ENCODE measurements at regions not wholly inside any gene's neighbourhood (a gene's known extent, or its start where the extent isn't known, plus 50 kb on each side); places are given as distances from the start of the nearest gene placed in this dataset.

- Histone ChIP-seq H3K36me3 (no peaks in the 10 kb centered on the region), H3K4me1 (no peaks in the 10 kb centered on the region), H3K27me3 (ENCODE audit: low read depth) (no peaks in the 10 kb centered on the region), H3K9me3 (no peaks in the 10 kb centered on the region), H3K27ac (no peak overlapping the region), H3K4me3 (no peak overlapping the region)
- ATAC-seq (no peak), DNase-seq (no peak)
- intact Hi-C loops (cut with DNase I) = no loop called here
- no peak for TF ChIP-seq CTCF (IDR thresholded peaks at IDR 0.05)
Measured at GRCh38 chr4:148757171-148757570, 315.0 kb upstream of the NR3C2 start.

- no peak overlapping the region for H3K4me3 ChIP-seq
- no peak for TF ChIP-seq CTCF (IDR thresholded peaks at IDR 0.05)
- H3K9me3 ChIP-seq = no peaks in the 10 kb centered on the region
Measured at GRCh38 chr4:148749403-148749802, 307.2 kb upstream of the NR3C2 start.

GRCh38 chr4:148747721-148748268, 305.6 kb upstream of the NR3C2 start:
- Histone ChIP-seq H3K36me3 (no peaks in the 10 kb centered on the region), H3K27me3 (ENCODE audit: low read depth) (no peaks in the 10 kb centered on the region), H3K27ac (no peak overlapping the region), H3K4me3 (no peak overlapping the region), H3K9me3 (no peaks in the 10 kb centered on the region), H3K4me1 (no peaks in the 10 kb centered on the region)
- TF ChIP-seq CTCF (IDR thresholded peaks at IDR 0.05) = no peak
- ATAC-seq (no peak), DNase-seq (no peak)
- intact Hi-C loops (cut with DNase I) = no loop called here

More at GRCh38 chr4:148749403-148749802, 307.2 kb upstream of the NR3C2 start:
- Histone ChIP-seq H3K4me1 (no peaks in the 10 kb centered on the region), H3K36me3 (no peaks in the 10 kb centered on the region), H3K27me3 (ENCODE audit: low read depth) (no peaks in the 10 kb centered on the region), H3K27ac (no peak overlapping the region)
- intact Hi-C loops (cut with DNase I) = no loop called here
- DNase-seq = no peak
- no peak for ATAC-seq

- H3K36me3 ChIP-seq = no peaks in the 10 kb centered on the region
- no peak for TF ChIP-seq CTCF (IDR thresholded peaks at IDR 0.05)
- H3K4me1 ChIP-seq = no peaks in the 10 kb centered on the region
- H3K27ac ChIP-seq = no peak overlapping the region
- ATAC-seq (no peak), DNase-seq (no peak)
- H3K27me3 ChIP-seq (ENCODE audit: low read depth) = no peaks in the 10 kb centered on the region
- intact Hi-C loops (cut with DNase I) = no loop called here
- no peak overlapping the region for H3K4me3 ChIP-seq
- no peaks in the 10 kb centered on the region for H3K9me3 ChIP-seq
Measured at GRCh38 chr4:148740701-148741100, 298.5 kb upstream of the NR3C2 start.

GRCh38 chr4:148737061-148737770, 295.0 kb upstream of the NR3C2 start:
- intact Hi-C loops (cut with DNase I) = no loop called here
- no peak for TF ChIP-seq CTCF (IDR thresholded peaks at IDR 0.05)
- ATAC-seq = no peak

More at GRCh38 chr4:148737061-148737770, 295.0 kb upstream of the NR3C2 start:
- Histone ChIP-seq H3K27me3 (ENCODE audit: low read depth) (no peaks in the 10 kb centered on the region), H3K36me3 (no peaks in the 10 kb centered on the region), H3K4me1 (no peaks in the 10 kb centered on the region), H3K9me3 (no peaks in the 10 kb centered on the region), H3K4me3 (no peak overlapping the region), H3K27ac (no peak overlapping the region)
- no peak for DNase-seq
